ENCODE measurements at regions not wholly inside any gene's neighbourhood (a gene's known extent, or its start where the extent isn't known, plus 50 kb on each side); places are given as distances from the start of the nearest gene placed in this dataset.
"Not testable (repeated sequence)": the region's sequence is repeated elsewhere in the genome, so short reads cannot be mapped to it uniquely, and the experiment has no call there.

DNA sequence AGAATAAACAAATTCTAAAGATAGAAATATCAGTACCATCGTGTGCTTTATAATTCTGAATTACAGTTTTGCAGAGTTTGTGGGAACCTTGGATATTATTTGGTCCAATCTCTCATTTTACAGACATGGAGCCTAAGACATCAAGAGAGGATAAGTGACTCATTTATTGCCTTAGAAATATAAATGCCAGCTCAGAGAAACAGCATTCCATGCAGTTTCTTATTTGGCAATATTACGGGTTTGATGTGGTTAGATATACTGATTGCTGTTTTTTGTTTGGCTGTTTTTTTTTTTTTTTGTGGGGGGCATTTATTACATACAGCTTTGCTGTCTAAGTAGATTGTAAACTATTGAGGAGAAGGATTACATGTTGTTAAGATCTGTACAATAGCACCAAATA, 1241.1 kb upstream of the LRRTM1 start:
- DNase-seq (ENCODE audit: low spot score) = no peak

DNA sequence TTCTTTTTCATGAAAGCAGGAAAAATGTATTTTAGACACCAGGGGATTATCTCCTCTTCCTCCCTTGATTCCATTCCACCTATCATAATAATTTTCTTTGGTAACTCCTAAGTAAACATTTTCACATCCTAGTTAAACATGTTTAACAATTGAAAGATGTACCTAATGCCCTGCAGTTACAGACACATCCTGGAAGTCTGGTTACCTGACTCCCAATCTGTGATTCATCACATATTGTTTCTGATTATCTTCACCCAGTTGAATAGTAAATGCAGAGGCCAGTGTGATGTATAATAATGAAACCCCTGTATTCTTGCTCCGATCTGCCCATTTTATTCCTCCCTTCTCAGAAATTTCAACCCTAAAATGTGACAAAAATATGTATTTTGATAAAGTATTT, 1237.6 kb upstream of the LRRTM1 start:
- DNase-seq (ENCODE audit: low spot score) = no peak

DNA sequence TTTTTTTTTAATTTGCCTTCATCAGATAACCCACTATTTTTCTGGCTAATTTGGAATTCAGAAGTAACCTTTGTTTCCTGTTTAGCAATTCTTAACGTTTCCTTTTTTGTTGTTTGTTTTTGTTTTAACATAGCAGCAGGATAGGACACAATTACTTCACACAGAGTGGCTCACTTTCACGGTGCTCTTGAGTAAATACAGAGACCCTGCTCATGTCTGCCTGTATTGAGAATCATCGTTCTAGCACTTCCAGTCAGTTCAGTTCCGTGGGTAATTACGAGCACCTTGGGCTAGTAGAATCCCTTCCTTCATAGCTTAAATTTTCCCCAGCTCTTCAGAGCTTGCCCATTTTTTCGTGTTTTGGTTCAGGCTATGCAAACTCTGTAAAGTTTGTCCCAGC, 1225.4 kb upstream of the LRRTM1 start:
- DNase-seq (ENCODE audit: low spot score) = no peak

DNA sequence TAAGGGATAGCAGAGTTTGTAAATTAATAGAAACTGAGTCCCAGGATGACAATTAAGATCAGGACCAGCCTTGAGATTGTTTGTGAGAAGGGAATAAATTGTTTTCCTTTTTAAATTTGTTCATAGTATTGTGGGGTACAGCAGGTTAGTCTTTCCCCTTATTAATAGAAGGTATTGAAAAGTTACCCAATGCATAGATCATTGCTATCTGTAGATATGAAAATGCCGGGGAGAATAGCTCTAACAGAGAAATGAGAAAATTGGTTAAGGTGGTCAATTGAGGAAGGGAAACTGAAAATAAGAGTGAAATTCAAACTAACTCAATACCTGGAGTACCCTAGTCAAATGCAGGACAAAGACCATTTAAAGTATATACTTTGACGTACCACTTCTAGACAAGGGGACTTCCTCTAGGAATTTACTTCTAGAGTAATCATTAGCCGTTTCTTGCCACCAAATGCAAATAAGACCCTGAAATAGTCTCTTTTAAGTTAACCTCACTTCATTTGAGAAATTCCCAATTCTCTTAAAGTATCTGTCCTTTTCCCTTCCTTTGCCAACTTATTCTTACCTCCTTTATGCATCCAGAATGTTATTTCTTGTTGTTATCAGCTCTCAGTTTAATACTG, 1224.4 kb upstream of the LRRTM1 start:
- no peak for DNase-seq (ENCODE audit: low spot score)

DNA sequence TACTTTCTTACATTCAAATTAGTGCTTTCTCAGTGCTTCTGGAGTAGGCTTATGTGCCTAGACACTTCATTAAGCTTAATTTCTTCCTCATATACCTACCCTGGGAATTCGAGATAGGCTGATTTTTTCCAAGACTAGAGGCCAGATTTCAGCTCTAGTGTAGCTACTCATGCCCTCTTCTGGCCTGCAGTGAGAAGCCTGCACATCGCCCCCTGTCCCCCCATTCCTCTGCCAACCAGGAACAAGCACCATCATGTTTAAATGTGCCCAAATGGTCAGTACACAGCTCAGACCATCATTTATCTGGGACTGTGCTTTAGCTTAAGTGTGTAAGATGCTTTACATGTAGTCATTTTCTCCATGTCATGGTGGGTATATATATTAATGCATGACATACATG, 1218.8 kb upstream of the LRRTM1 start:
- DNase-seq (ENCODE audit: low spot score) = no peak

DNA sequence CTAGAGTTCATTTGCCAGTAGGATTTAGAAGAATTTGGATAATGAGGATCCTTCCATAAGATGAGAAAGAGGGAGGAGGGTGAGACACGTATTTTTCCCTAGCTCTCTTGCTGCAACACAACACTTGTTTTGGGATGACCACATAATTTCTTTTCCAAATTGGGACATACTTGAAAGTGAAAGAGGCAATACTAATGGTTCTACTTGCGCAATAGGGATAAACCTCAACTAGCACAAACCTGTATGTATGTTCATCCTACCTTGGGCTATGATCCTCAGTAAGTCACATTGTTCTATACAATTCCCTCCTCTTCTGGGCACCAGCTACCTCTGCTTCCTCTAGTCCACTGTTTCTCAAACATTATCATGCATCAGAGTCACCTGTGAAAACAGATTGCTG, 1208.8 kb upstream of the LRRTM1 start:
- DNase-seq (ENCODE audit: low spot score) = no peak

DNA sequence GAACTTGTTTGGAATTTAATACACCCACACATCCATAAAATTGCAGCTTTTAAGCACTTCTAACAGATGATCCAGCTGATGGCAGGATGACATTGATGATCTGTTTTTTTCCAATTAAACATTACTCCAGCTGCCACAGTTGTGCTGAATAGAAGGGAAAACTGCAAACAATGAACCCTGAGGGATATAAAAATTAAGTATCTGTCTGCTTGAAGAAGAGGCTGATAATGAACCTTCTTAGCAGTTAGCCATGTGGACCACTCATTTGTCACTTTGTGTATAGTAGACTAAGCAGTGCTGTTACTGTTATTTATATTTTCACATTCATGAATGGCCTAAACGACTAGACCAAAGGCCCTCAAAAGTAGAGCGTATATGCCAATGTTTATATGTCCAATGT, 1201.0 kb upstream of the LRRTM1 start:
- no peak for DNase-seq (ENCODE audit: low spot score)

DNA sequence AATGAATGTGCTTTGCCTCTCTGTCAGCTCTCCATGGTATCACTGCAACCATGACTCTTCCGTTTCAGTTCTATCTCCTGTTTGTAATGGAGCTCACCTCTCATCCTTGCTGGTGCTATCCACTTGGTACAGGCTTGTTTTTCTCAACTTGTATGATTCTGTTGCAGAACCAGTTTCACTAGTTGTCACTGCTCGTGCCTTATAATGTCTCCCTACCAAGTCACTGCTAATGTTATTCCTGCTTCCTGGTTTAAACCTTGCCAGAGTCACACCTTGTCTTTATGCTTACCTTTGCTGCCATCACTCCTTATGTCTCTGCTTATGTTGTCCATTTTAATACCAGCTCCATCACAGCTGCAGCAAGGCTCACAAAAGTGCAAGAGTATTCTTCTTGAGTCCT, 1191.0 kb upstream of the LRRTM1 start:
- DNase-seq (ENCODE audit: low spot score) = no peak

DNA sequence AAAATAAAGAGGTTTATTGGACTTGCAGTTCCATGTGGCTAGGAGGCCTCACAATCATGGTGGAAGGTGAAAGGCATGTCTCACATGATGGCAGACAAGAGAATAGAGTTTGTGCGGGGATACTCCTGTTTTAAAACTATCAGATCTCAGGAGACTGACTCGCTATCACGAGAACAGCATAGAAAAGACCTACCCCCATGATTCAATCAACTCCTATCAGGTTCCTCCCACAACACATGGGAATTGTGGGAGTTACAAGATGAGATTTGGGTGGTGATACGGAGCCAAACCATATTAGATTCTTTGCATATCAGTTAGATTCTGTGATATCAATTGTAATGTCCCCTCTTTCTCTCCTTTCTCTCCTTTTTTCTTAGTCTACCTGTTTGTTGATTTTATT, 1178.7 kb upstream of the LRRTM1 start:
- DNase-seq (ENCODE audit: low spot score) = no peak

DNA sequence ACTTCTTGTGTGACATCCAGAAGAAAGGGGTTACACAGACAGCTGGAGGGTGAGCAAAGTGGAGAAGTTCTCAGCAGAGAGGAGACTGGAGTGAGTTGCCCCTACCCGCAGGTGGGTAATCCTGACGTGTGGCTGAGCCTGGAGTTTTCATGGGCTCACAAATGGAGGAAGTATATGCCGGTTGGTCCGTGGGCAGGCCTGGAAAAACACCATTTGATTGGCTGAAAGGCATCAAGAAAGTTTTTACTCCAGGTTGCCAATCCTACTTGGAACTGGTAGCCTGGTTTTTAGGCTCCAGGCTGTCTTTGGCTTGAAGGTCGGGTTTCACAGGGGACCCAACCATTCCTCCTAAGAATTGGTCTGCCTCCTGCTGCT, 1177.4 kb upstream of the LRRTM1 start:
- no peak for DNase-seq (ENCODE audit: low spot score)

DNA sequence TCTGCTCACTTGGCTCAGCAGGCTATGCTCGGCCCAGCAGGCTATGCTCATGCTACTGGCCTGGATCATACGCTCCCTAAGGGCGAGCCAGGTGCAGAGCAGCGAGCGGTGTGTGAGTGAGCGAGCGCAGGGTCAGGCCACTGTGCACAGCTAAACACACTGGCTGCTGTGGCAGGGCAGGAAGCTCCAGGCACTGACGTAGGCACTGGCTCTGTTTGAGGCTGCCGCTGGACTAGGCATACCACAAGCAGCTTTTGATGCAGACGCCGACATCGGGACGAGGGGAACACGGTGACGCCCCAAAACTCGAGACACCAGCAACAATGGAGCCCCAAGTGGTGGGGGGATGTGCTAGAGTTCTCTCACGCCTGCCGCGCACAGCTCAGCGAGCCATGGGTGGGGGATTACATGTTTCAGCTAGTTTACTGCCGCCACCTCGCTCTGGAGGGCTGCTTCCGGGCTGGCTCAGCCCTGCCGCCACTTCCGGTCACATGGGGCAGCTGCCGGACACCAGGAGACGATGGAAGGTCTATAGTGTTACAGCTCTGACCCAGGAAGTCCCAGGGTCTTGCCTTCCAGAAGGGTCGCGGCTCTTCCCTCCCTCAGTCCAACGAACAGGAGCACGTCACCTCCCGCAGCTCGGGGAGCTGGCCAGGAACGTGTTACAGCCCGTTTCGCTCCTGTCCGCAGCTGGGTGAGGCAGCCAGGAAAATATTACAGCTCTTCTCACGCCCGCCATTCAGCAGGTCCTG, 1176.9 kb upstream of the LRRTM1 start:
- DNase-seq (ENCODE audit: low spot score) = no peak

DNA sequence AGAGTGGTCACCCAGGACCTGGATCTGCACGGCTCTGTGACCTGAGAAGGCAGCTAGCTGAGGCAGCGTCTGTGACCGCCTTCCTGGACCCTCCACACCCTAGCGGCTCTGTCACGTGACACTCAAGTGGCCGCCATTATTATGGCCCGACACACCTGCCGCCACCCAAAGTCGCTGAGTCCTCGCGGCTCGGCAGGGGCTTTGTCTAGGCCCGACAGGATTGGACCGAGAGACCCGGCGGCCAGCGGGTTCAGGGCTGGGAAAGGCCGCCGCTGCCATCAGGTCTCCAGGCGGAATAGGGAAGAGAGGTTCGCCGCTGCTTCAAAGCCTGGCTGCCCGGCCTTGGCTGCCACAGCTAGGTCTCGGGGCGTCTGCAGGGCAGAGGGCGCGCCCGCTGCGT, 1162.5 kb upstream of the LRRTM1 start:
- no peak for DNase-seq (ENCODE audit: low spot score)

DNA sequence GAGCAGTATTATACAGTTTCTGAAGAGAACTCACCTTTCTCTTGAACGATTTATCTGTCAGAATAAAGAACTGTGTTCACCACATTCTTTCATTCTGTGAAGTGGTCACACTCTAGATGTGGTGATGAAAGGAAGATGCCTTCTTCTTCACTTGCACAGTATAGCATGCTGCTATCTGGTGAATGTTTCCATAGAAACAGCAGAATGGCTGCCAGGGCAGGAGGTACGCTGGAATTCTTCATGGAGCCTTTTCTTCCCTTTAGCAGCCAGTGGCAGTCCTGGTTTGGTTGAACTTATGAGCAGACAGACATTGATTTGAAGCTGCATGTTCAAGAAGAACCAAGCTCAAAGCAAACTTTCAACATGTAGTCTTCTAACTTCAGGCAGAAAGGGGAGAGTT, 1157.9 kb upstream of the LRRTM1 start:
- DNase-seq (ENCODE audit: low spot score) = no peak

DNA sequence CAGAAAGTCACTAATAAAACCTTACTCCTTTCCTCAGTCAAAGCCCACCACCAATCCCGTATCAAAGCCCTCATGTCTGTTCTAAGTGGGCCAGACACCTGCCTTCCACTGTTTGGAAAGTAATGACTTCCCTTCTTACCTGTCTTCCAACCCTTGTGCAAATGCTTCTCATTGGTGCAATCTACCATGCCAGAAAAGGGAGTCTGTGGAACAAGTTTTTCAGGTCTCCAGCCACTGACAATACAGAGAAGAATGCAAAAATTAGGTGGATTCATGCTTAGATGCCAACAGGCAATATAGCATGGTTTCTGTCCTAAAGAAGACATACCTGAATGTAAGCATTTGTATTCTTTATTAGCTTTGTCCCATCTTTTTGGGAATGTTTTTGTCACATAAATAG, 1140.6 kb upstream of the LRRTM1 start:
- DNase-seq (ENCODE audit: low spot score) = no peak

DNA sequence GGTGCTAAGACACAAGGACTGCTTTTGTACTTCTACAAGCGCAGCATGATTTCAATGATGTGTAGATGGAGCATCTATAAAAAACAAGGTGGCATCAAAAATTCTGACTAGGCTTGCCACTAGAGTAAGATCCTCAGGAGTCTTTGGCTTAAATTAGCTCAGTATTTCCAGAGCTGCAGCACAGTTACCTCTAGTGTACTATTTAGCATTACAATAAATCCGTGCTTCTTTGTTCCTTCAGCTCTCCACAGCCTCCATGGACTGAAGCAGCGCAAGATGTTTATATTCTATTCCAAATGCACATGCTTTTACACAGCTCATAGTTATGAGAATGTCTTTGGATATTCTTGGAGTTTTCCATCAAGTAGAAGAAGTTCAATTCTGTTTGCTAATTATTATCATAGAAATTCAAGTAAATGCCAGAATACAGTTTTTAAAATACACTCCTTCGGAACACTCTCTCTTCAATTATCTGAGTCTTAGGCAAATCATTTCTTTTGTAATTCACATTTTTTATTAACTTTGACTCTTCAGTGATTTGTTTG, 1133.0 kb upstream of the LRRTM1 start:
- no peak for DNase-seq (ENCODE audit: low spot score)

DNA sequence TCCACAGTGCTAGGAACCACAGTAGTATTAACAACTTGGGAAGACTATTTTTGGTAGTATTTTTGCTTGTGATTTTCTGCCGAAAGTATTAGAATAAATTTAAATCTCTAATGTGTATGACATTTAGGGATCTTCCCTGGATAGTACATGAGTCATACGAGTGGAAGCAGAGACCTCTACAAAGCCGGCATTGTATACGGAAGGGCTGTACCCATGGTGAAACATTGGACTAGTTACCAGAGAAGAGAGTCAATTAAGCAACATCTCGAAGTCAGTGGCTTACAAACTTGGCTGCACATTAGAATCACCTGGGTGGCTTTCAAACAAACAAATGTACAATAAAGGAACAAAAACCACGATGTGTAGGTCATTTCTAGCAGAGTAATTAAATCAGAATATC, 1131.7 kb upstream of the LRRTM1 start:
- DNase-seq (ENCODE audit: low spot score) = no peak

DNA sequence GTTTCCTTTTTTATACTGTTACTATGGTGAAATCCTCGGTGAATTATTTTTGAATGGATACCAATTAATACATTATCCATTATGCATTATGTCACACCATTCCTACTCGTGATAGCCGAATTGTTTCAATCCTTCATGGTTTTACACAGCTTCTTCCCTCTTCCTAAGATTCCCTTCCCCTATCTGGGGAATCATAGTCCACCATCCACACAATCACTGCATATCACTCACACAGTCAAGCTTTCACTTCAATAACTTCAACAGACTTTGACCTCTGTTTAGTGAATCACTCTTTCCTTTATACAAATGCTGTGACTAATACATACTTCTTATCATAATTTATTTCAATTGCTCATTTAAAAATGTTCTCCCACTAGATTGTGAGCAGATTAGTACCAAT, 1108.1 kb upstream of the LRRTM1 start:
- no peak for DNase-seq (ENCODE audit: low spot score)

DNA sequence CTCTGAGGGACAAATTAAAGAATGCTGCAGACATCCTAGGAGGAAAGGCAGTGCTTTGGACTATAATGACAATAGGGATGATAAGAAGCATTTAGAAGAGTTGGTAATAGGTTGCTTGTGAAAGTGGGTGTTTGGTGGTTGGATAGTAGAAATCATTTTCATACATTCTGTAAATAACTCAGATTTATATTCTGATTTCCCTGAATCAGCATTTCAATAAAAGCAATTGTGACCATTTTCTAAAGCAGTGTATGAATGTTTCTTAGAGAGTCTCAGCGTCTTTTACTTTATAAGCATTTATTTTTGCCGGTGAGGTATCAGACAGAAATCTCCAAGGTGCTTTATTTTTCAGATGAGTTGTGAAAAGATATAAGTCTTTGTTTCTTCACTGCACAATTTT, 1099.0 kb upstream of the LRRTM1 start:
- no peak for DNase-seq (ENCODE audit: low spot score)

DNA sequence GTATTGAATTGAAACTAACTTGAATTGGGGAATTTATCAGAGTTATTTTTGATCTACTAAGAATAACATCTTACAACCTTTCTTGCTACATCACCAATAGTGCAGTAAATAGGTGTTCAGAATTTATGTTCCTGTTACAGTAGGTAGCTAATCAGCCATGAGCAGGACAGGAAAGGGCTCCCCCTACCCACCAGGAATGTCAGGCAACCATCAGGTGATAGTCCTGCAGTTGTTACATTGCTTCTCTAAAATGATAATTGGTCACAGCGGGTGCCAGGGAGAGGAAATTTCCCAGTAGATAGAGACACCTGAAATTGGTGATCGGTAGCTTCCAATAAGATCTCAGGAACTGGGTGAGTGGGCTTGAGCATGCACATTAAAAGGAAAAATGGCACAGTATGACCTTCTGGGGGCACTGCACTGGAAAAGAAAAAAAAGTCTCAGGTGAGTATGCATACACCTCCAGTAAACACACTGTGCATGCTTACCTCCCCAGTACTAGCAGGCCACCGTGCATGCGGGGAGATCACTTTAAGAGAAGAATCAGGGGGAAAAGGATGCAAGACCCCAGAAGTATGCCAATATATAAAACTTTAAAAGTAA, 1092.0 kb upstream of the LRRTM1 start:
- DNase-seq (ENCODE audit: low spot score) = no peak

DNA sequence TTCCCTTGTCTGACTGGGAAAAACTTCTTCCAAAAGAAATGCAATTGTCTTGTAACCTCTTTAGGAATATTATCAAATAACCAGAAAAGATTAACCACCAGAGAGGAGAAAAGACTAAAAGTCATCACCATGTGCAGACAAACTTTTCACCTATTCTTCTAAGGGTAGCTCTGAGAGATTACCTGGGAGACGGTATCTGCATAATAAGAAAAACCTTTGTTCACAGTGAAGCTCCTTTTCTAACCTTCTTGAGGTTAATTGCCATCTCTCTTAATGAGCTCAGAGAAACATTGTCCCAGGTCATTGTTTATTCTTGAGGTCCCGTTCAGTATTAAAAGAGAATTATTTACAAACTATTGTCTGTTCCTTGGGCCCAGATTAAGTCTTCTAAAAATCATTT, 1091.2 kb upstream of the LRRTM1 start:
- DNase-seq (ENCODE audit: low spot score) = no peak

DNA sequence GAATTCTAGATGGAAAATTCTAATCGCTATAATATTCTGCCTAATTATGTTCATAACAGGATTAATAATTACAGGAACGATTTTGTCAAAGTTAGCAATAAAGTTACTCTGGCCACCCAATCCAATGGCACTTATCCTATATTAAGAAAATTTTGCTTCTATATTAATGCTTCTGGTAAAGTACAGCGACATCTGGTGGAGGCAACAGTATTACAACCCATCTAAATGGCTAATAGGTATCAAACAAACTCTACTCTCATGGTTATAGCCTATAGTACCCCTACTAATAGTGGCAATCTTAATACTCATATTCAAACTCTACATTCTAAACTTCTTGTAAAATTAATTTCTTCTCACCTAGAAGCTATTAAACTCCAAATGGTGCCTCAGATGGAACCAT, 1084.7 kb upstream of the LRRTM1 start:
- no peak for DNase-seq (ENCODE audit: low spot score)

DNA sequence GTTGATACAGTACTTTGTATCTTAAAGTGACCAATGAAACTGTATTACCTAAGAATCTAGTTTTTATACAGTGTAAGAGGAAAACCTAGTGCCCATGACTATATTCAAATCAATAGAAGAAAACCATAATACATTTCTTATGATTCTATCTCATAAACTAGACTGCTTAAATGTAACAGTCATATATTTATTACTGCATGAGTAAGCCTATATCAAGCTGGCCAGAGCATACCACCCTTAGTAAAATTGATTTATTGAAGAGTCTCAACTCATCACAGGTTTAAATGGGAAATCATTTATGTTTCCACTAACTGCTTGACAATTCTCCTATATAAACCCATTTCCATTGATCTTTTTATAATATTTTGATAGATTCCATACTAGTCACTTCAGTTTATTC, 1059.2 kb upstream of the LRRTM1 start:
- DNase-seq (ENCODE audit: low spot score) = no peak

DNA sequence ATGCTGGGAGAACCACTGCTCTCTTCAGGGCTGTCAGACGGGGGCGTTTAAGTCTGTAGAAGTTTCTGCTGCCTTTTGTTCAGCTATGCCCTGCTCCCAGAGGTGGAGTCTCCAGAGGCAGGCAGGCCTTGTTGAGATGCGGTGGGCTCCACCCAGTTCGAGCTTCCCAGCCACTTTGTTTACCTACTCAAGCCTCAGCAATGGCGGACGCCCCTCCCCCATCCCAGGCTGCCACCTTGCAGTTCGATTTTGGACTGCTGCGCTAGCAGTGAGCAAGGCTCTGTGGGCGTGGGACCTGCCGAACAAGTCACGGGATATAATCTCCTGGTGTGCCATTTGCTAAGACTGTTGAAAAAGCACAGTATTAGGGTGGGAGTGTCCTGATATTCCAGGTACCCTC, 1057.9 kb upstream of the LRRTM1 start:
- DNase-seq (ENCODE audit: low spot score) = not testable (repeated sequence)

DNA sequence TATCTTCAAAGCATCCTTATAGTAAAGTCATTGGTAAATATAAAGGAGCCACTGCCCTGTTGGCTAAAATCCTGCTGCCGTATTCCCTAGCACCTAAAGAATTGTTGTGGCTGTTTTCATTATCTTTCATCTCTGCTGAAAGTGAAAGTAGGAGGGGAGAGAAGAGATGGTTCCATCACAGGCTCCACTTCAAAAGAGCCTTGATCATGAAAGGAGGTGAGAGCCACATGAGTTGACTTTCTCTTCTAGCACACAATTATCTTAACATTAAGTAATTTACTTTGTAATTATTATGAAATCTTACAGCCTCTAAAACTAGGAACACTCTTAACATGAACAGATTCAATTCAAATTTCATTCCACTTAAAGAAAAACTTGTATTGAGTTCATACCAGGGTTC, 1050.9 kb upstream of the LRRTM1 start:
- no peak for DNase-seq (ENCODE audit: low spot score)

All from CD4-positive, alpha-beta T cell treated with Interleukin-6 at 100 ng/mL for 8 hours (primary cell).